Mesodermal cell (in vitro differentiated cells): ENCODE measurements at regions not wholly inside any gene's neighbourhood (a gene's known extent, or its start where the extent isn't known, plus 50 kb on each side); places are given as distances from the start of the nearest gene placed in this dataset.

Experiments used
- H3K27ac ChIP-seq: 2 replicates; pipeline ENCODE4 v1.7.0; 2013; ENCODE audit warnings: mild to moderate bottlenecking, low read depth, low read length, moderate library complexity; ENCODE audit not compliant: severe bottlenecking
- H3K36me3 ChIP-seq: 2 replicates; pipeline ENCODE4 v1.7.1; 2013; ENCODE audit warnings: mild to moderate bottlenecking, low read length, moderate library complexity; ENCODE audit not compliant: control insufficient read depth, insufficient read depth
- H3K4me1 ChIP-seq: one replicate; pipeline ENCODE4 v1.7.1; 2013; ENCODE audit warnings: mild to moderate bottlenecking, low read length; ENCODE audit not compliant: insufficient read depth, control insufficient read depth, poor library complexity, severe bottlenecking
- H3K4me3 ChIP-seq: 2 replicates; pipeline ENCODE4 v1.7.0; 2013; ENCODE audit warnings: low read length, control low read depth, mild to moderate bottlenecking; ENCODE audit not compliant: insufficient read depth, poor library complexity, severe bottlenecking; ENCODE audit errors: extremely low read depth
- H3K9me3 ChIP-seq: 2 replicates; pipeline ENCODE4 v1.7.1; 2013; ENCODE audit warnings: mild to moderate bottlenecking, low read length, moderate library complexity; ENCODE audit not compliant: control insufficient read depth
- WGBS, 2 experiments: methylation state at CpG; one replicate each; pipeline ENCODE4 v1.1.5; 2013; ENCODE audit warnings: missing lambda C conversion rate in 2 of 2; ENCODE audit not compliant: insufficient coverage in 2 of 2; 5-methylcytosine and 5-hydroxymethylcytosine counted together

DNA sequence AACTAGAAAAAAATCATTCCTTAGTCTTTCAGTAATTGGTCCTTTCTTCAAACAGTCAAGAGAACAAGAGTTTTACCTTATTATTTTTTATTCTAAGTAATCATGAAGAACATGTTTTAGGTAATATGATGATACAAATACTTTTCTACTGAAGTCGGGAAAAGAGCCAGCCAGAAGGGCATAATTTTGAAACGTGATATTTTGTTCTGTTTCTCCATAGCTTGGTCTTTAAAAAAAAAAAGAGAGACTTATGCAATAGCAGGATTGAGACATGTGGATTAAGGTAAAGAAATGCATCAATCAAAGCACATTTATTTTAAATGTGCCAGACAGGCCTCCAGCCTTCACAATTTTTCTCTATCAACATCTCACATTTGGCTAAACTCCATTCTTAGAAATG lies 1016.8 kb downstream of the CNTNAP5 start:
- Histone ChIP-seq H3K4me1 (no peaks in the 10 kb centered on the region), H3K36me3 (no peaks in the 10 kb centered on the region), H3K27ac (no peak overlapping the region), H3K4me3 (no peak overlapping the region), H3K9me3 (no peaks in the 10 kb centered on the region)
- WGBS, 2 experiments, result 80 to 87% methylated on average over 1 to 2 of the region's 2 CpGs

- Histone ChIP-seq H3K36me3 (no peaks in the 10 kb centered on the region), H3K4me3 (no peak overlapping the region), H3K9me3 (no peaks in the 10 kb centered on the region), H3K27ac (no peak overlapping the region), H3K4me1 (no peaks in the 10 kb centered on the region)
These were observed 1017.6 kb downstream of the CNTNAP5 start for GRCh38 chr2:125042727-125043126.

DNA sequence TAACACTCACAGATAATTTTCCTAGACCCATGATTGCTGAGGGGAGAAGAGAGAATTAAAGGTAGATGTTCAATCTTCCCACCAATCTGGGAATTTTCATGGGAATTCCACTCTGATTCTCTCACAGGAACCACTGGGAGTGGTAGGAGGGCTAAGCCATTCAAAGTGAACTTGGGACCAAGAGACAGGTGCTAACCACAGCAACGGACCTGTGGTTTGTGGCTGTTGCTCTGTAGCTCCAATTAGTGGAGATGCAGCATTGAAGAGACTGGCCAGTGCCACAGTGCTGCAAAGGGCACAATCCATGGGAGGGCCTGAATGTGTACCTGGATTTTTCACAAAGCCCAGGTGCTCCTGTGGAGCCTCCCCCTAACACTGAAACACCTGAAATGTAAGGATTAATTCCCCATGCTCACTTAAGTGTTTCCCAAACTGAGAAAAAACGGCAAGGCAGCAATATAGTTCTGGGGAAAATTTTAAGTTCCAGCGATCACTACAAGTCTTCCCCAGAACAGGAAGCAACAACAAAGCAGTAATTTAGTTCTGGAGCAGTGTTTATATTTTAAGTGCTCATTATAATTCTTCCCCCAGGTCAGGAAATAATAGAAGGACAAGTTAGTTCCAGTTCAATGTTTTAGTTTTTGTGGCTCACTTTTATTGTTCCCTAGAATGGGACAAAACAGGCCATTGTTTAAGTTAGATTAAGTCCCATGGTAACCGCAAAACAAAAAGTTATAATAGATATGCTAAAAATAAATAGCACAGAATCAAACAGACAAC lies 1045.8 kb downstream of the CNTNAP5 start:
- Histone ChIP-seq H3K36me3 (no peaks in the 10 kb centered on the region), H3K4me3 (no peak overlapping the region), H3K9me3 (no peaks in the 10 kb centered on the region), H3K4me1 (no peaks in the 10 kb centered on the region), H3K27ac (no peak overlapping the region)
- WGBS, 2 experiments, result 82% methylated on average over 1 to 2 of the region's 4 CpGs

DNA sequence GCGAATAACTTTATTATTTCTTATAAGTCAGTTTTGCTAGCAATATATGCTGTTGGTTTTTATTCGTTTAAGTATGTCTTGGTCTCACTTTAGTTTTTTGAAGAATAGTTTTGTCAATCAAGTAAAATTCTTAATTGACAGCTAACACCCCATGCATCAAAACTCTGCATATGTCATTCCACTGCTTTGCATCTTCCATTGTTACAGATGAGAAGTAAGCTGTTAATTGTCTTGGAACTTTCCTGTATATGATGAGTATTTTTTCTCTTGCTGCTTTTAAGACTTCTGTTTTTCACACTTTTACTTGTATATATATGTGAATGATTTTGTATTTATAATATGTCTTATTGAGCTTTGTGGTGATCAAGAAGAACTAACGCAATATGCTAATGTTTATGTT lies 1048.4 kb downstream of the CNTNAP5 start:
- WGBS, 2 experiments, result no CpG with 5 or more reads among the region's 3 CpGs
- H3K4me3 ChIP-seq, result no peak overlapping the region

GRCh38 chr2:125085904-125086303 lies 1060.8 kb downstream of the CNTNAP5 start:
- Histone ChIP-seq H3K4me3 (no peak overlapping the region), H3K9me3 (no peaks in the 10 kb centered on the region), H3K4me1 (no peaks in the 10 kb centered on the region), H3K27ac (no peak overlapping the region), H3K36me3 (no peaks in the 10 kb centered on the region)
- 90% methylated on average over 1 of the region's 1 CpG; no CpG with 5 or more reads in 1 of the 2 experiments for WGBS, 2 experiments

More for the DNA sequence above, 1048.4 kb downstream of the CNTNAP5 start:
- Histone ChIP-seq H3K4me1 (no peaks in the 10 kb centered on the region), H3K9me3 (no peaks in the 10 kb centered on the region), H3K27ac (no peak overlapping the region), H3K36me3 (no peaks in the 10 kb centered on the region)

GRCh38 chr2:125086313-125087184 lies 1061.5 kb downstream of the CNTNAP5 start:
- Histone ChIP-seq H3K36me3 (no peaks in the 10 kb centered on the region), H3K4me1 (no peaks in the 10 kb centered on the region), H3K9me3 (no peaks in the 10 kb centered on the region), H3K4me3 (no peak overlapping the region), H3K27ac (no peak overlapping the region)
- WGBS, 2 experiments, result 78% methylated on average over 2 of the region's 5 CpGs; no CpG with 5 or more reads in 1 of the 2 experiments

DNA sequence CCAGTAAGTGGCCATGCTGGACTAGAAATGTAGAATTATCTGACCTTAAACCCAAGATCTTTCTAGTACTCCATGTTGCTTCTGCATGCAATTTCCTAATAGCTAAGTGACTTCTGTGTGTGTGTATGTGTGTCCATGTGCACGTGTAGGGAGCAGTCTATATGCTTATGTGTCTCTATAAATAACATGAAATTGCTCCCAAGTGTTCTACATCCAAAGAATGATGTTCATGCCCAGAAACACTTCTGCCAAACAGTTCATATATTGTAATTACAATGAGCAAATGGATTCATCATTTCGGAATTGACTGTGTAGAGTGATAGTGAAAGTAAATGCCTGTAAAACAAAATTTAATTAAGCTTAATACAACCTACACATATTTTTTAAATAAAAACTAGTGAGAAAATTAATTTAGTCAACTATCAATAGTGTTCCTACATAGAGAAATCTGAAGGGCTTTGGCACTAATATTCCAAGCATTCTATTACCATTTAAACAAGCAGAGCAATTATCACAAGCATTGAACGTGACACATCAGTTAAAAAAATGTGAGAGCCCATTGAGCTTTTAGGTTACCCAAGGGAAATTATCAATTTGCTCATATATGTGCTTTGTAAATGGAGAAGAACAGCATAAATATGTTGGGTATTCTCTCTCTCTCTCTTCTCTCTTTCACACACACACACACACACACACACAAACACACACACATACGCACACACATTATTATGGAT lies 1067.4 kb downstream of the CNTNAP5 start:
- WGBS, 2 experiments, result 100% methylated on average over 1 of the region's 4 CpGs; no CpG with 5 or more reads in 1 of the 2 experiments

GRCh38 chr2:125095826-125096225 lies 1070.7 kb downstream of the CNTNAP5 start:
- Histone ChIP-seq H3K36me3 (no peaks in the 10 kb centered on the region), H3K4me3 (no peak overlapping the region), H3K27ac (no peak overlapping the region), H3K4me1 (no peaks in the 10 kb centered on the region), H3K9me3 (no peaks in the 10 kb centered on the region)

More for the DNA sequence above, 1067.4 kb downstream of the CNTNAP5 start:
- no peaks in the 10 kb centered on the region for H3K36me3 ChIP-seq
- H3K4me3 ChIP-seq, result no peak overlapping the region
- no peaks in the 10 kb centered on the region for H3K9me3 ChIP-seq
- H3K27ac ChIP-seq, result no peak overlapping the region
- H3K4me1 ChIP-seq, result no peaks in the 10 kb centered on the region

DNA sequence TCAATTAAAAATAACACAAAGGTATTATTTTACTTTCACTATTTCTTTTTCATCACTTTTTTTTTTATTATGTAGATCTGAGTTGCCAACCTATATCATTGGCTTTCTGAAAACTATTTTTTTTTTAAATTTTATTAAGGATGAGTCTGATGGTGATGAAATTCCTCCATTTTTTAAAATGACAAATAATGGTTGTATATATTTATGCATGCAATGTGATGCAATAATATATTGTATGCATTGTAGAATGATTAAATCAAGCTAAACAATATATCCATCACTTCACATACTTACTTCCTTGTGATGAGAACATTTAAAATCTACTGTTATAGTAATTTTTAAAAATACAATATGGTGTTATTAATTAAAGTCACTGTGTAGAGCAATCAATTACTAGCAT lies 1081.6 kb downstream of the CNTNAP5 start:
- no peaks in the 10 kb centered on the region for H3K9me3 ChIP-seq
- no peak overlapping the region for H3K27ac ChIP-seq
- no peak overlapping the region for H3K4me3 ChIP-seq
- H3K4me1 ChIP-seq, result no peaks in the 10 kb centered on the region
- H3K36me3 ChIP-seq, result no peaks in the 10 kb centered on the region

GRCh38 chr2:125107446-125107845 lies 1082.4 kb downstream of the CNTNAP5 start:
- Histone ChIP-seq H3K4me1 (no peaks in the 10 kb centered on the region), H3K27ac (no peak overlapping the region), H3K4me3 (no peak overlapping the region), H3K9me3 (no peaks in the 10 kb centered on the region), H3K36me3 (no peaks in the 10 kb centered on the region)
- WGBS, 2 experiments, result 57 to 88% methylated on average over 1 of the region's 1 CpG
